ENCODE measurements at regions not wholly inside any gene's neighbourhood (a gene's known extent, or its start where the extent isn't known, plus 50 kb on each side); places are given as distances from the start of the nearest gene placed in this dataset.

DNA sequence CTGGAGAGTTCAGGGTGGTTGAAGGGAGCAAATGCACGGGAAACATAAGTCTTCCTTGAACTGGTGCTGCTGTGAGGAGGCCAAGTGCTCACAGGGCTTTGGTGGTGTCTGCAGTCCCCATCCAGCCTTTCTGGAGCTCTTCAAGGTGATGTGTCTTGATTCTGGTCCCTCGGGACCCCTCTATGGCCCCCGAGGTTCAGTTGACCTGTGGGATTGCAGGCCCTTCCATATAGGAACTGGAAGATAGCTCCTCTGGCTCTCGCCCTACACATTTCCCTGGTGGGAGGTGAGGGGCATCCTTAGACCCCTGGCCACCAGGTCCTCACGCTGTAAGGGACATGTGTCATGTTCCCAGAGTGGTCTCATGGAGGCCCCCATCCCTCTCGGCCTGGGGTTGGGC, 191.8 kb downstream of the GADD45G start:
- no peak for TF ChIP-seq POLR2AphosphoS5 (IDR thresholded peaks at IDR 0.05; ENCODE audit: borderline replicate concordance, low read depth, low read length)
- TF ChIP-seq EZH2 (IDR thresholded peaks at IDR 0.05), result no peak
